ENCODE measurements at regions not wholly inside any gene's neighbourhood (a gene's known extent, or its start where the extent isn't known, plus 50 kb on each side); places are given as distances from the start of the nearest gene placed in this dataset.

GRCh38 chr1:116819081-116819480 is 64.9 kb downstream of the CD2 start:
- 76 to 89% (median 82%) methylated on average over 6 of the region's 6 CpGs for WGBS, 4 donors
- intact Hi-C loops (cut with DNase I) = no loop called here

GRCh38 chr1:116820369-116820768 is 66.1 kb downstream of the CD2 start:
- DNase-seq = no peak
- no peak overlapping the region for H3K27ac ChIP-seq
- no peak overlapping the region for H3K4me3 ChIP-seq
- H3K9me3 ChIP-seq (replicated peaks in 1 of 3) = no peaks in the 10 kb centered on the region
- TF ChIP-seq POLR2A (IDR thresholded peaks at IDR 0.05) (no peak), CTCF (IDR thresholded peaks at IDR 0.05) (no peak)
- intact Hi-C loops (cut with DNase I) = no loop called here
- no peaks in the 10 kb centered on the region for H3K27me3 ChIP-seq
- H3K36me3 ChIP-seq (replicated peaks in 1 of 2) = no peaks in the 10 kb centered on the region
- H3K4me1 ChIP-seq (replicated peaks in 1 of 2) = no peaks in the 10 kb centered on the region
- 70 to 83% (median 75%) methylated on average over 6 of the region's 6 CpGs for WGBS, 4 donors

More at GRCh38 chr1:116819081-116819480, 64.9 kb downstream of the CD2 start:
- no peak for TF ChIP-seq POLR2A (IDR thresholded peaks at IDR 0.05)
- no peak for TF ChIP-seq CTCF (IDR thresholded peaks at IDR 0.05)
- DNase-seq = no peak
- Histone ChIP-seq H3K4me1 (replicated peaks in 1 of 2) (no peaks in the 10 kb centered on the region), H3K9me3 (replicated peaks in 1 of 3) (no peaks in the 10 kb centered on the region), H3K36me3 (replicated peaks in 1 of 2) (no peaks in the 10 kb centered on the region), H3K4me3 (no peak overlapping the region), H3K27ac (no peak overlapping the region), H3K27me3 (no peaks in the 10 kb centered on the region)

GRCh38 chr1:116821763-116822162 is 67.5 kb downstream of the CD2 start:
- Histone ChIP-seq H3K4me3 (no peak overlapping the region), H3K36me3 (replicated peaks in 1 of 2) (no peaks in the 10 kb centered on the region), H3K27me3 (no peaks in the 10 kb centered on the region), H3K9me3 (replicated peaks in 1 of 3) (no peaks in the 10 kb centered on the region), H3K27ac (no peak overlapping the region), H3K4me1 (replicated peaks in 1 of 2) (no peaks in the 10 kb centered on the region)
- TF ChIP-seq CTCF (IDR thresholded peaks at IDR 0.05) = no peak
- TF ChIP-seq POLR2A (IDR thresholded peaks at IDR 0.05) = no peak
- 85 to 100% (median 91%) methylated on average over 2 of the region's 2 CpGs for WGBS, 4 donors
- intact Hi-C loops (cut with DNase I) = no loop called here
- DNase-seq = no peak

- WGBS, 4 donors = 78 to 89% (median 80%) methylated on average over 5 of the region's 5 CpGs
- H3K27ac ChIP-seq = no peak overlapping the region
- H3K4me3 ChIP-seq = no peak overlapping the region
- intact Hi-C loops (cut with DNase I) = no loop called here
- H3K4me1 ChIP-seq (replicated peaks in 1 of 2) = no peaks in the 10 kb centered on the region
- no peaks in the 10 kb centered on the region for H3K9me3 ChIP-seq (replicated peaks in 1 of 3)
- TF ChIP-seq CTCF (IDR thresholded peaks at IDR 0.05) = no peak
- no peak for DNase-seq
- H3K36me3 ChIP-seq (replicated peaks in 1 of 2) = no peaks in the 10 kb centered on the region
- H3K27me3 ChIP-seq = no peaks in the 10 kb centered on the region
Measured at GRCh38 chr1:116824631-116825206, 70.5 kb downstream of the CD2 start.
